Psoas muscle (tissue), 7 donors: ENCODE measurements at regions not wholly inside any gene's neighbourhood (a gene's known extent, or its start where the extent isn't known, plus 50 kb on each side); places are given as distances from the start of the nearest gene placed in this dataset.

Experiments used
- ATAC-seq, 4 donors: fragments of 200-7000 bp; cut with Tn5 transposase; one replicate each; pipeline ENCODE4 v1.9.1; 2020; ENCODE audit warnings: moderate library complexity in 3 of 4, mild to moderate bottlenecking in 2 of 4
- DNase-seq, 2 donors: peaks; one replicate each; pipeline ENCODE4 v3.0.0-alpha.2; 2020
- H3K27ac ChIP-seq: fragments of 200-600 bp; one replicate; pipeline ENCODE4 v1.8.0; 2022
- H3K27me3 ChIP-seq, 3 donors: fragments of 200-600 bp in 1 of 3; one replicate each; pipeline versions ENCODE4 v1.6.1 to v1.8.0; 2013 to 2022; ENCODE audit warnings: low read length in 2 of 3, mild to moderate bottlenecking in 2 of 3, moderate library complexity in 1 of 3; ENCODE audit not compliant: insufficient read depth in 3 of 3
- H3K36me3 ChIP-seq, 2 donors: fragments of 200-600 bp in 1 of 2; one replicate each; pipeline versions ENCODE4 v1.6.1 to v1.8.0; 2013 to 2022; ENCODE audit warnings: low read depth in 1 of 2, mild to moderate bottlenecking in 1 of 2, moderate library complexity in 1 of 2; ENCODE audit not compliant: insufficient read depth in 1 of 2
- H3K4me1 ChIP-seq: fragments of 200-600 bp; one replicate; pipeline ENCODE4 v1.8.0; 2022
- H3K4me3 ChIP-seq: fragments of 200-600 bp; one replicate; pipeline ENCODE4 v1.8.0; 2022; ENCODE audit warnings: mild to moderate bottlenecking
- H3K9me3 ChIP-seq: fragments of 200-600 bp; one replicate; pipeline ENCODE4 v1.8.0; 2022
- CTCF ChIP-seq: fragments of 200-600 bp; IDR thresholded peaks from one replicate; pipeline ENCODE4 v1.8.0; 2022; ENCODE audit warnings: antibody characterized with exemption
- whole genome bisulfite sequencing, 3 donors: extraction: QIAGEN DNeasy Blood & Tissue Kit; methylation state at CpG; one replicate each; pipeline versions ENCODE4 v1.1.6 to v1.1.7; 2013; 5-methylcytosine and 5-hydroxymethylcytosine counted together
- intact Hi-C, 2 donors: fragments of 100-400 bp; cut with DNase I; formaldehyde crosslinking; loops; one replicate each; pipeline versions ENCODE4 v1.11.0 to v1.14.2; 2022
- donor health status: healthy with polysubstance abuse.
- donor health status: DM: no; HTN: no; CAD: no; lungs with moderate emphysema.
- donor health status: Bipolar disorder and iron deficiency.
- donor health status: healthy.
- donor health status: DM: yes; HTN: yes; CAD: no.
- donor health status: DM: no; HTN: no; CAD: no.
- donor health status: DM: yes; HTN: yes; CAD: no.

DNA sequence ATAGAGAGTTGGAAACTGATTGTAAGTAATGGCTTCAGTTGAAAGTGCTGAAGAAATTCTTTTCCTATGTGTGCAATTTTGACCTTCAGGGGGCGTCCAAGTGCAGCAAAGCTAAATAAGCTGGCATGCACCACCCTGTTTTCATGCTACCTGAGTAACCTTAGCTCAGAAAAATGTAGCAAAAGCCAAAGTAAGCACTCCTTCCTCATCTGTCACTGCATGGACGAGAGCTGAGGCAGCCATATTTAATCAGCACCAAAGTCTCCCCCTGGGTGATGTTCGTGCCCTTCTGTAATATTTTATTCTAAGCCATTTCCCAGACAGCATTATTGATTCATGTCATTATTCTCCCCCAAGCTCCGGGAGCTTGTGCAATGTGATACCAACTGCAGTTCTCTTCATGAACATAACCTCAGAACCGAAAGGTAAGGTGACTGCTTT, 123.1 kb downstream of the RPS12 start:
- Histone ChIP-seq H3K4me1 (no peaks in the 10 kb centered on the region), H3K36me3 (no peaks in the 10 kb centered on the region), H3K27me3 (no peaks in the 10 kb centered on the region), H3K27ac (no peak overlapping the region), H3K9me3 (no peaks in the 10 kb centered on the region), H3K4me3 (no peak overlapping the region)
- WGBS, 3 donors = 21 to 37% (median 29%) methylated on average over 5 of the region's 5 CpGs
- intact Hi-C loops = no loop called here
- peak in 2 of 4 donors; percentile 50 to 58 for ATAC-seq
- peak; percentile 54 for TF ChIP-seq CTCF
- DNase-seq = no peak

DNA sequence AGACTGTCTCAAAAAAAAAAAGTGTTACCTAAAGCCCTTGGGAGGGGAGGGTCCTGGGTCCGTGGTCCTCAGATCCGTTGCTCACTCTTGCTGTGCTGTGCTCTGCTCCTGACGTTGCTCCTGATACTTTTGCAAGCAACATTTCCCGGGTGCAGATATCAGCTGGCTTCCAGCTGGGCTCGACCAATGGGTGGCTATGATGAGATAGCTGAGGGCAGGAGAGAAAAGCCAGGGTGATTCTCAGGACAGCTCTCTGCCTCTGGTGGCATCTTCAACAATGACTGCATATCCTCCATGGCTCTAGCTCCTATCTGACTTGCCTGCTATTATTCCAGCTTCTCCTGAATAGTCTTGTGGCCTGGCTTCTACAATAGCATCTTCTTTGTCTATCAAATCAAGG, 134.5 kb downstream of the RPS12 start:
- intact Hi-C loops = no loop called here
- no peak for ATAC-seq
- Histone ChIP-seq H3K27ac (no peak overlapping the region), H3K27me3 (no peaks in the 10 kb centered on the region), H3K4me1 (peaks cover 16% of the 10 kb centered on the region), H3K36me3 (no peaks in the 10 kb centered on the region), H3K9me3 (no peaks in the 10 kb centered on the region), H3K4me3 (no peak overlapping the region)
- no peak for TF ChIP-seq CTCF
- no peak for DNase-seq
- WGBS, 3 donors = 71 to 76% (median 72%) methylated on average over 5 of the region's 5 CpGs

- WGBS, 3 donors = 47 to 55% (median 47%) methylated on average over 3 of the region's 3 CpGs
- Histone ChIP-seq H3K36me3 (no peaks in the 10 kb centered on the region), H3K9me3 (no peaks in the 10 kb centered on the region), H3K4me1 (peaks cover 16% of the 10 kb centered on the region), H3K27ac (no peak overlapping the region), H3K4me3 (no peak overlapping the region), H3K27me3 (no peaks in the 10 kb centered on the region)
- TF ChIP-seq CTCF = no peak
- ATAC-seq (no peak), DNase-seq (no peak)
- intact Hi-C loops = no loop called here
These were observed 136.2 kb downstream of the RPS12 start for GRCh38 chr6:132950566-132950965.

DNA sequence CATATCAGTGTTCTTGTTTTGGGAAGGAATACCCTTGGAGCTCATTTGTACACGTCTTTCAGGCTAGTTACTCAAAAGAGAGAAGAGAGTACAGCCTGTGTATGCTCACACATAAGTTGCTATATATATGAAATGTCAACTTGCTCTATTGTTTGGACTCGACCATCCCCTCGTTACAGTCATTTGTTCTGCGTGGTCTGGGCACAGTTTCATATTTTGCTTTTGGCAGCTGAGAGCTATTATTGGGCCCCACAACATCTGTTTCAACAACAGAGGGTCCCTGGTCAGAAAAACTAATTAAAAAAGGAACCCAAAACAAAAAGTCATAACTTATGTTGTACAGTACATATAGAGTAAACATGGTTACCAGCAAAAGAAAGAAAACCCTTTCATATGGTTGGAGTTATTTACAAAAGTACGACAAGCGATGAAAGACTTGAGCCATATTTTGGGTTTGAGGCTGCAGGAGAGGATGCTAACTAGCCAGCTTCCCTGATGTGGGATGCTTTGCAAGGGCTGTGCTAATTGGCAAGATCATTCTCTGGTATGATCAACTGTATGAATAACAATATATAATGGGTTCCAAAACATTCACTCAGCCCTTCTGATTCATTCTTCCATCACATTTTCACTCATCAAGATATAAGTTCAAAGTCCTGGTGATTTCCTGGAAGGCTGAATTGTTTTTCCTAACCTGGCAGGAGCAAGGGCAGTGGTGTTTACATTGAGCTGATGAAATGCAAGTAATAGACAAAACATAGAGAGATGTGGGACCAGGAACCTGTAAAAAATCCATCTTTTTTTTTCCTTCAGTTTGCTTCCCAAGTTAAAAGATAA, 137.9 kb downstream of the RPS12 start:
- DNase-seq (no peak), ATAC-seq (no peak)
- no peak for TF ChIP-seq CTCF
- peaks cover 16% of the 10 kb centered on the region for H3K4me1 ChIP-seq
- H3K27ac ChIP-seq = peak overlapping the region; percentile 12
- no peaks in the 10 kb centered on the region for H3K9me3 ChIP-seq
- no peaks in the 10 kb centered on the region for H3K36me3 ChIP-seq
- no peaks in the 10 kb centered on the region for H3K27me3 ChIP-seq
- H3K4me3 ChIP-seq = no peak overlapping the region
- intact Hi-C loops = no loop called here
- 60 to 76% (median 63%) methylated on average over 6 of the region's 6 CpGs for WGBS, 3 donors
